PFSK-1 (cell line): ENCODE measurements at regions not wholly inside any gene's neighbourhood (a gene's known extent, or its start where the extent isn't known, plus 50 kb on each side); places are given as distances from the start of the nearest gene placed in this dataset.

Experiments
- SIN3A ChIP-seq: IDR thresholded peaks from 2 replicates; pipeline ENCODE4 v1.6.1; 2012; ENCODE audit warnings: mild to moderate bottlenecking, low read length, moderate library complexity, borderline replicate concordance; ENCODE audit not compliant: insufficient read depth
- TAF1 ChIP-seq: IDR thresholded peaks from 2 replicates; pipeline ENCODE4 v1.6.1; 2012; ENCODE audit warnings: low read length, control low read depth, borderline replicate concordance; ENCODE audit not compliant: insufficient read depth

DNA sequence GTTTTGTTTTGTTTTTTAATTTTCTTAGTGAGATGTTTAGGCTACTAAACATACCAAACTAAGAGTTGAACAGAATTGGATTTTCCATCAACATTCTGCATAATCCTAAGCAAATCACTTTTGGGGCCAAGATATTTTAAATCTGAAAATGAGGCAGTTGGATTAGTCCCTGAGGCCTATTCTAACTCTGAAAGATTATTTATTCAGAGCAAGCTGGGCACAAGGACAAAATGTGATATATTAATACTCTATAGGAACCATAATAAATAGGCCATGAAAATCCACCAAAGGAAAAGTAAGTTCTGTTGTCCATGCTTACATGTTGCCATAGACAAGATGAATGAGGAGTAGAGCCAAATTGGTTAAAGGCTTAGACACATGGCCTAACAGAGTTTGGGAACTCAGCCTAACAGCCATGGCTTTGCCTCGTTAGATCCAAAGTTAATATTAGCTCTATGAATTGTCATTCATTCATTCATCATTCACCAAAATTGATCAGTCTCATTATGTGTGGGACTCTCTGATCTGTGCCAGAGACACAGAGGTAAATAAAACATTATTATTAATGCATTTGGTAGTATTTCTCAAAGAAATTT is 183.5 kb downstream of the SCG2 start:
- TF ChIP-seq SIN3A (no peak), TAF1 (no peak)
